HEK293 (cell line): ENCODE measurements at regions not wholly inside any gene's neighbourhood (a gene's known extent, or its start where the extent isn't known, plus 50 kb on each side); places are given as distances from the start of the nearest gene placed in this dataset.

Experiments
- CTCF ChIA-PET: fragments of 350-600 bp; formaldehyde crosslinking; extraction: SDS; loops from one replicate; lab custom pipeline; 2021; ENCODE audit warnings: antibody characterized with exemption; lab: Yijun Ruan, JAX
- POLR2A ChIA-PET: fragments of 300-600 bp; formaldehyde crosslinking; extraction: SDS; loops from one replicate; lab custom pipeline; 2020; ENCODE audit warnings: antibody characterized with exemption, inconsistent platforms; lab: Yijun Ruan, JAX
- H3K27ac ChIP-seq: fragments of 200-500 bp; sonication (Bioruptor generic); 2 replicates; pipeline ENCODE4 v1.5.1; 2014; ENCODE audit warnings: low read depth, low read length, control low read depth, inconsistent platforms; ENCODE audit errors: extremely low read depth
- H3K36me3 ChIP-seq, 2 experiments: fragments of 200-500 bp in 1 of 2; sonication (Bioruptor generic) in 1 of 2; 1 replicate in 1 of 2; 2 replicates in 1 of 2; pipeline ENCODE4 v1.5.1; 2014 to 2017; ENCODE audit warnings: inconsistent platforms in 2 of 2, low read length in 2 of 2; ENCODE audit not compliant: control insufficient read depth in 2 of 2, insufficient read depth in 1 of 2
- H3K4me1 ChIP-seq: fragments of 200-500 bp; sonication (Bioruptor generic); 2 replicates; pipeline ENCODE4 v1.5.1; 2014; ENCODE audit warnings: mild to moderate bottlenecking, low read length, inconsistent platforms; ENCODE audit not compliant: control insufficient read depth, insufficient read depth
- H3K4me3 ChIP-seq: 2 replicates; pipeline ENCODE4 v1.5.1; 2011; ENCODE audit warnings: low read depth, mild to moderate bottlenecking, control low read depth, low read length, moderate library complexity
- H3K9me3 ChIP-seq: fragments of 200-500 bp; sonication (Bioruptor generic); 2 replicates; pipeline ENCODE4 v1.5.1; 2014; ENCODE audit warnings: low read depth, low read length, inconsistent platforms; ENCODE audit not compliant: control insufficient read depth, insufficient read depth
- GFI1B ChIP-seq: fragments of 450-650 bp; formaldehyde crosslinking; IDR thresholded peaks from 2 replicates; pipeline ENCODE4 v1.5.1; 2016; ENCODE audit warnings: missing biosample characterization, missing genetic modification characterization
- MYNN ChIP-seq: fragments of 450-650 bp; formaldehyde crosslinking; IDR thresholded peaks from 2 replicates; pipeline ENCODE4 v1.5.1; 2016; ENCODE audit warnings: missing biosample characterization, missing genetic modification characterization, borderline replicate concordance
- PBX3 ChIP-seq: sonication (generic); formaldehyde crosslinking; IDR thresholded peaks from 2 replicates; pipeline ENCODE4 v1.8.1; 2022; ENCODE audit warnings: mild to moderate bottlenecking, moderate library complexity, missing genetic modification reagents
- RBAK ChIP-seq: fragments of 450-650 bp; formaldehyde crosslinking; IDR thresholded peaks from 2 replicates; pipeline ENCODE4 v1.5.1; 2016; ENCODE audit warnings: missing biosample characterization, missing genetic modification characterization
- ZBTB10 ChIP-seq: fragments of 450-650 bp; formaldehyde crosslinking; IDR thresholded peaks from 2 replicates; pipeline ENCODE4 v1.5.1; 2016; ENCODE audit warnings: missing biosample characterization, missing genetic modification characterization
- ZNF169 ChIP-seq: fragments of 450-650 bp; formaldehyde crosslinking; IDR thresholded peaks from 2 replicates; pipeline ENCODE4 v1.5.1; 2016; ENCODE audit warnings: missing biosample characterization, missing genetic modification characterization
- ZNF174 ChIP-seq: fragments of 450-650 bp; formaldehyde crosslinking; IDR thresholded peaks from 2 replicates; pipeline ENCODE4 v1.5.0; 2017; ENCODE audit warnings: missing biosample characterization, mild to moderate bottlenecking, missing genetic modification characterization
- ZNF274 ChIP-seq, 2 experiments: fragments of 200-500 bp in 1 of 2; fragments of 450-650 bp in 1 of 2; sonication (Bioruptor generic) in 1 of 2; formaldehyde crosslinking in 1 of 2; IDR thresholded peaks; 2 replicates each; pipeline versions ENCODE4 v1.5.1 to v1.6.1; 2014 to 2016; ENCODE audit warnings: borderline replicate concordance in 1 of 2, inconsistent platforms in 1 of 2, low read length in 1 of 2, missing biosample characterization in 1 of 2, missing genetic modification characterization in 1 of 2
- ZNF292 ChIP-seq: fragments of 450-650 bp; formaldehyde crosslinking; IDR thresholded peaks from 2 replicates; pipeline ENCODE4 v1.5.1; 2016; ENCODE audit warnings: low read depth, missing biosample characterization, missing genetic modification characterization, borderline replicate concordance
- ZNF394 ChIP-seq: fragments of 450-650 bp; formaldehyde crosslinking; IDR thresholded peaks from 2 replicates; pipeline ENCODE4 v1.5.1; 2016; ENCODE audit warnings: missing biosample characterization, missing genetic modification characterization, mild to moderate bottlenecking, moderate library complexity, borderline replicate concordance
- ZNF473 ChIP-seq: fragments of 450-650 bp; formaldehyde crosslinking; IDR thresholded peaks from 2 replicates; pipeline ENCODE4 v1.5.1; 2017; ENCODE audit warnings: missing biosample characterization, missing genetic modification characterization
- ZNF518A ChIP-seq: fragments of 450-650 bp; formaldehyde crosslinking; conservative IDR thresholded peaks from 2 replicates; pipeline ENCODE4 v1.5.1; 2016; ENCODE audit warnings: low read depth, missing biosample characterization, missing genetic modification characterization
- ZNF600 ChIP-seq: fragments of 450-650 bp; formaldehyde crosslinking; IDR thresholded peaks from 2 replicates; pipeline ENCODE4 v1.5.1; 2016; ENCODE audit warnings: missing biosample characterization, missing genetic modification characterization
- ZNF610 ChIP-seq: fragments of 450-650 bp; formaldehyde crosslinking; IDR thresholded peaks from 2 replicates; pipeline ENCODE4 v1.5.1; 2016; ENCODE audit warnings: missing biosample characterization, missing genetic modification characterization, borderline replicate concordance
- ZNF664 ChIP-seq: fragments of 450-650 bp; formaldehyde crosslinking; IDR thresholded peaks from 2 replicates; pipeline ENCODE4 v1.5.1; 2016; ENCODE audit warnings: missing biosample characterization, missing genetic modification characterization
- ZNF677 ChIP-seq: fragments of 450-650 bp; IDR thresholded peaks from 2 replicates; pipeline ENCODE4 v1.5.0; 2018; ENCODE audit warnings: missing biosample characterization, mild to moderate bottlenecking, missing genetic modification characterization, moderate library complexity
- TF ChIP-seq, protein P1 (sequence below): fragments of 450-650 bp; formaldehyde crosslinking; IDR thresholded peaks from 2 replicates; pipeline ENCODE4 v1.5.1; 2016; ENCODE audit warnings: missing biosample characterization, missing genetic modification characterization

DNA sequence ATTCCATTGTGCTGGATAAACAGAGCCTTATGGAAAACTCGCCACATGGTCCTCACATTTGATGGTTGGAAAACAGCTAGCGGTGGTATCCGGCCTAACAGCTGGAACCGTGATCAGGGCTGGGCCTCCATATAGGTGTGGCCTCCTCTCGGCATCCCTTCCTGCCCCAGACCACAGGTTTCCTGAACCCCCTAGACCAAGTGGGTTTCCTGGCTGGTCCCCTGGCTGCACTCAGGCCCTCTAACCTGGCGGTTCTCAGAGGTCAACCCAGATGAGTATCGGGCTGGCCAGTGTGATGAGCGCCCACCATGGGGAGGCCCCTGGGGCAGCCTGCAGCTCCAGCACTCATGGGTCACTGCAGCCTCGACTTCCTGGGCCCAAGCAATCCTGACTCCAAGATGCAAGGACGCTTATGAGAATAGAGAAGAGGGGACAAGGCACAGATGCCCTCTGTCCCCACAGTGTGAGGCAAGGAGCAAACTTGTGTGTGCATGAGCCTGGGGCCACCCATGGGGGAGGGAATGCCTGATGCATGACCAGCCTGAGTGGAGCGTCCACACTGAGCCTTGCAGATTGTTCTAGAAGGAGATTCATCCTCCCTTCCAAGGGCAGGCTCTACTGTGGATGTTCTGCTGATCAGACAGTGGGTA is 53.4 kb upstream of the WNT7B start:
- POLR2A ChIA-PET = no interaction called here
- Histone ChIP-seq H3K4me1 (peaks cover 5% of the 10 kb centered on the region), H3K4me3 (no peak overlapping the region), H3K27ac (no peak overlapping the region), H3K9me3 (no peaks in the 10 kb centered on the region), H3K36me3 (no peaks in the 10 kb centered on the region)
- TF ChIP-seq ZNF473 (tag by site-specific recombination) (no peak), PBX3 (CRISPR knock-in tag) (no peak), ZNF174 (tag by site-specific recombination) (no peak), ZNF600 (tag by site-specific recombination) (no peak), ZNF274 (IDR thresholded peaks at IDR 0.05; ENCODE audit: low read length) (no peak), ZNF274 (tag by site-specific recombination; IDR thresholded peaks at IDR 0.05; ENCODE audit: borderline replicate concordance) (no peak), GFI1B (tag by site-specific recombination) (no peak), ZNF394 (tag by site-specific recombination) (no peak), ZNF677 (tag by site-specific recombination) (no peak)
- CTCF ChIA-PET = interaction anchor here (0.7 to 2.9 kb wide), 3 partner anchors 16 to 24 kb away, joined by 7 to 14 read pairs (median 11); no protein-coding TSS in a partner anchor

DNA sequence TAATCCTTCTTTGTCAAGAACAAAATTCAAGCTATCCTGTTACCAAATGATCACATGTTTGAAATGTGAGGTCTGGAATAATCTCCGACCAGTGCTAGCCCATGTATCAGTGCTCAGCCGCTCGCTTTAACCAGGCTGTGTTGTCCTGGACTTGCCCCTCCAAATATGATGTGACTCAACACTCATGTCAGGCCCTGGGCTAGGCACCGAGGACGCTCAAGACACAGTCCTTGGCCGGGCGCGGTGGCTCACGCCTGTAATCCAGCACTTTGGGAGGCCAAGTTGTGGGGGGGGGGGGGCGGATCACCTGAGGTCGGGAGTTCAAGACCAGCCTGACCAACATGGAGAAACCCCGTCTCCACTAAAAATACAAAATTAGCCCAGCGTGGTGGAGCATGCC is 54.1 kb upstream of the WNT7B start:
- TF ChIP-seq ZNF394 (tag by site-specific recombination) (no peak), ZNF169 (tag by site-specific recombination) (no peak), RBAK (tag by site-specific recombination) (no peak), MYNN (no peak), ZNF518A (no peak), ZNF664 (tag by site-specific recombination) (no peak), ZBTB10 (tag by site-specific recombination) (no peak), ZNF610 (no peak), ZNF292 (tag by site-specific recombination) (no peak)
- TF ChIP-seq, protein P1, sequence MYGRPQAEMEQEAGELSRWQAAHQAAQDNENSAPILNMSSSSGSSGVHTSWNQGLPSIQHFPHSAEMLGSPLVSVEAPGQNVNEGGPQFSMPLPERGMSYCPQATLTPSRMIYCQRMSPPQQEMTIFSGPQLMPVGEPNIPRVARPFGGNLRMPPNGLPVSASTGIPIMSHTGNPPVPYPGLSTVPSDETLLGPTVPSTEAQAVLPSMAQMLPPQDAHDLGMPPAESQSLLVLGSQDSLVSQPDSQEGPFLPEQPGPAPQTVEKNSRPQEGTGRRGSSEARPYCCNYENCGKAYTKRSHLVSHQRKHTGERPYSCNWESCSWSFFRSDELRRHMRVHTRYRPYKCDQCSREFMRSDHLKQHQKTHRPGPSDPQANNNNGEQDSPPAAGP = no peak
- peaks cover 5% of the 10 kb centered on the region for H3K4me1 ChIP-seq
- H3K9me3 ChIP-seq = no peaks in the 10 kb centered on the region
- no peak overlapping the region for H3K27ac ChIP-seq
- ChIA-PET CTCF (interaction anchor here (0.7 to 2.9 kb wide), 3 partner anchors 16 to 25 kb away, joined by 7 to 14 read pairs (median 11); no protein-coding TSS in a partner anchor), POLR2A (no interaction called here)
- H3K36me3 ChIP-seq = no peaks in the 10 kb centered on the region
- no peak overlapping the region for H3K4me3 ChIP-seq
